HEK293 (cell line): ENCODE measurements at regions not wholly inside any gene's neighbourhood (a gene's known extent, or its start where the extent isn't known, plus 50 kb on each side); places are given as distances from the start of the nearest gene placed in this dataset.
"Not testable (repeated sequence)": the region's sequence is repeated elsewhere in the genome, so short reads cannot be mapped to it uniquely, and the experiment has no call there.

Source experiments
- CTCF ChIP-seq: fragments of 450-650 bp; formaldehyde crosslinking; IDR thresholded peaks from 2 replicates; pipeline ENCODE4 v1.5.1; 2016; ENCODE audit warnings: missing biosample characterization, missing genetic modification characterization
- MEIS1 ChIP-seq: sonication (generic); formaldehyde crosslinking; IDR thresholded peaks from 2 replicates; pipeline ENCODE4 v1.8.1; 2022; ENCODE audit warnings: missing genetic modification reagents, mild to moderate bottlenecking, borderline replicate concordance
- MYNN ChIP-seq: fragments of 450-650 bp; formaldehyde crosslinking; IDR thresholded peaks from 2 replicates; pipeline ENCODE4 v1.5.1; 2016; ENCODE audit warnings: missing biosample characterization, missing genetic modification characterization, borderline replicate concordance
- REST ChIP-seq: fragments of 450-650 bp; formaldehyde crosslinking; IDR thresholded peaks from 2 replicates; pipeline ENCODE4 v1.5.1; 2016; ENCODE audit warnings: missing biosample characterization, missing genetic modification characterization
- ZBTB11 ChIP-seq: fragments of 450-650 bp; formaldehyde crosslinking; conservative IDR thresholded peaks from 2 replicates; pipeline ENCODE4 v1.5.1; 2016; ENCODE audit warnings: low read depth, missing biosample characterization, missing genetic modification characterization
- ZBTB7A ChIP-seq: fragments of 450-650 bp; formaldehyde crosslinking; IDR thresholded peaks from 2 replicates; pipeline ENCODE4 v1.5.1; 2016; ENCODE audit warnings: low read depth, missing biosample characterization, missing genetic modification characterization
- ZNF140 ChIP-seq: fragments of 450-650 bp; formaldehyde crosslinking; IDR thresholded peaks from 2 replicates; pipeline ENCODE4 v1.5.1; 2016; ENCODE audit warnings: missing biosample characterization, missing genetic modification characterization
- ZNF184 ChIP-seq: fragments of 450-650 bp; IDR thresholded peaks from 2 replicates; pipeline ENCODE4 v1.5.1; 2018; ENCODE audit warnings: missing biosample characterization, mild to moderate bottlenecking, missing genetic modification characterization
- ZNF449 ChIP-seq: fragments of 450-650 bp; formaldehyde crosslinking; IDR thresholded peaks from 2 replicates; pipeline ENCODE4 v1.5.1; 2017; ENCODE audit warnings: missing biosample characterization, mild to moderate bottlenecking, missing genetic modification characterization, moderate library complexity
- ZNF558 ChIP-seq: fragments of 450-650 bp; formaldehyde crosslinking; IDR thresholded peaks from 2 replicates; pipeline ENCODE4 v1.5.1; 2016; ENCODE audit warnings: missing biosample characterization, missing genetic modification characterization
- ZNF768 ChIP-seq: fragments of 450-650 bp; formaldehyde crosslinking; IDR thresholded peaks from 2 replicates; pipeline ENCODE4 v1.5.1; 2018; ENCODE audit warnings: missing biosample characterization, mild to moderate bottlenecking, missing genetic modification characterization

GRCh38 chr22:12579655-12580054, 2948.3 kb upstream of the OR11H1 start:
- not testable (repeated sequence) for TF ChIP-seq ZNF140 (tag by site-specific recombination); MYNN (tag by site-specific recombination); ZNF449 (tag by site-specific recombination); CTCF (tag by site-specific recombination); ZBTB11; ZNF184; ZNF558; REST (tag by site-specific recombination); ZNF768 (tag by site-specific recombination); ZBTB7A (tag by site-specific recombination); MEIS1 (CRISPR knock-in tag)
